ENCODE measurements at regions not wholly inside any gene's neighbourhood (a gene's known extent, or its start where the extent isn't known, plus 50 kb on each side); places are given as distances from the start of the nearest gene placed in this dataset.

DNA sequence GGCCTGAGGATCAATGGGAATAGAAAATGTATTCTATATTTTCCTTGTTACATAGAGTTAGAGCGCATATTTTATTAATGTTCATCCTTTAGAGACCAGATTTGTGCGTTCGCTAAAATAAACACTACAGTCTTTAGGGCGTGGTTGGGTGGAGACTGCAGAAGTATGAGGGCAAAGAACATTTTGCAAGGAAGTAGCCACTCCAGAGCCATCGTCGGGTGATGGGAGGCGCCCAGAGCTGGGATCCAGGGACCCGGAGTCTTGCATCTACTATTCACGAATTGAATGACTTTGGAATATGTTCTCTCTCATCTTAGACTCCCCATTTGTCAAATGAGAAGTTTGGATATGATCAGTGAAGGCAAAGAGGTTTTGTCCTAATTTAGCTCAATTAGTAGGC lies 154.2 kb upstream of the IRX6 start:
- DNase-seq = no peak

DNA sequence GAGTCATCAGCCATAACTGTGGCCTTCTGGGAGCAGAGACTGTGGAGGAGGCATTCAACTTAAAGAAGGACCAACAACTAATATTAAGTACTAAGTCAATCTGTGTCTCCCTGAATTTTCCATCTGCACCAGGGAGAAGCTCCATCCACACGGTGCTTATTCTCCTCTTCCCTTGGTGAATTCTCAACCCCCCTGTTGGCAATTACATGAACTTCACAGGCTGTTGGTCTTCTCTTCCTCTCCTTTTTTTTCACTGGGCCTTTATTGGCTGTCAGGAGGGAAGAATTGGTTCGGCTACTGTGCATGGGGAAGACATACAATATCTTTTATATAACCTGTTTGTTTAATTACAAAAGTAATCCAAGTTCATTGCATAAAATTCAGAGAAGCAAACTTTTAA lies 152.8 kb upstream of the IRX6 start:
- DNase-seq = no peak

DNA sequence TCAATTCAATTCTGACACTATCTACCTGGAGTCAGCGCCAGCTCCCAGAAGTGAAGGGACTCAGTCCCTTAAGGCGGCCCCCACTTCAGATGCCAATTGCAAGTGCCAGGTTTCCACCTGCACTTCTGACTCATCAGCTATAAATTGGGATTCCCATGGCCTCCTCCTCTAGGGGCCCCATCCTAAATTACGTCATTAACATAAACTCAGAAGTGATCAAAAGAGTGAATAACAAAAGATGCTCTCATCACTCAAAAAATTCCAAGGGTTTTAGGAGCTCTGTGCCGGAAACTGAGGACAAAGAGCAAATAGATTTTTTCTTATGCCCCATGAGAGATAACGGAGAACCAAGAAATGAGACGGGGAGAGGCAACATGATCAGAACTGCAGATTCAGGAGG lies 148.6 kb upstream of the IRX6 start:
- no peak for DNase-seq

DNA sequence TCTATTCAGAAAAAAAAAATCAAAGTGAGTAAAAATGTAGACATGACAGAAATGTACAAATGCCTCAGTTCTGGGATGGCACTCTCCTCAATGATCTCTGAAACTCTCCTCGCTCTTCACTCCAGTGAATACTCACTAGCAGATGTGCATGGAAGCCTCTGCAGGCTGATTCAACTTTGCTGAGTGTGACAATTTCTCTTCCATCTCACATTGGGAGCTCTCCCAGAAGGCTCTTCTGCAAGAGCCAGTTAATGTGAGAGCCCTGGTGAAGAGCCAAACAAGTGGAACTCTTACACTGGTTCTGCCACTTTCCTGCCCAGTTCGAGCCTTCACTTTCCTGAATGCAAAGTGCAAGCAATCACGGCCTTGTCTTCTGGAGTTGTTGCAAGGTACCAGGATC lies 147.1 kb upstream of the IRX6 start:
- DNase-seq = no peak

DNA sequence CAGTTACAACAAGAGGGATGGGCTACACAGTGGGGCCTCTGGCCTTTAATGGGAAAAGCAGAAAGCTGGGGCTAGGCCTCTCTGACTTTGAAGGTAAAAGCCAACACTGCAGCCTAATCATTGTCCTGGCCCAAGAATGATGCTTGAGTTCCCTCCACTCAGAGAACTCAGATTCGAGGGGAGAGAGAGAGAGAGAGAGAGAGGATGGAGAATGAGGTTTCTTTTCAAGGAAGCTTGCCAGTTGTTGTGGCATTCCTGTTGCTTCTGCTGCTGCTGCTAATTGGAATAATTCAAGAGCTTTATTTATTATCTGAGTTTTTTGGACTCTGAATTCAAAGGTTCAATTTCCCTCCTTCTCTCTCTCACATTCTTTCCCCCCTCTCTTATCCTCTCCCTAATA lies 144.6 kb upstream of the IRX6 start:
- DNase-seq = no peak

DNA sequence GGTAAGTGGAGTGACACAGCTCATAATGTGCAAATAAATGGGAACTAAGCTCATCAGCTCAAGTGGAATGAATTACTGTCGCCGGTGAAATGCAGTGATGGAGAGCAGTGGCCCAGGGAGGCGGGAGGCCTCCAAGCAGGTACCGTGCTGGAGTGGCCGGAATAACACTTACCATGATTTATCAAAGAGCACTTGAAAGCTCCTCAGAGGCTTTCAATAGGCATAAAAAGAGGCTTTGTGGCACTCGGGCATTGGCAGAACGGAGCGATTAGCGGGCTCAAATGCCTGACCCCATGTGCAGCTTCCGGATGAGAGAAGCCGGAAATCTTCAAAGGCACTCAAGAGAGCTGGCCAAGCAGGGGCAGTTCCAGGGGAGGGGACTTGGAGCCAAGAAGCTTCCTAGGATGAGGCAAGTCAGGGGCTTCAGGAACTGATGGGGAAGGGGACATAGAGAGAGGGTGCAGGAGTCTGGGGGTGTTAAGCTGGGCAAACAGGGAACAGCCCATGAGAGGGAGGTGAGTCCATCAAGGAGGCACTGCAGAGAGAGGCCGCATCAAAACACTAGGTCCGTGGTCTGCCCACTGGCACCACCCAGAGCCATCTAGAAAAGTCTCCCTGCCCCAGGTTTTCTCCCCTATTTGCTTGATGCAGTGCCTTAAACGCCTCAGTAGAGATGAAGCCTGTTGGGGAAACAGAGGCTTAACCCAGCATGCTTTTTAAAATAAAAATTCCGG lies 144.0 kb upstream of the IRX6 start:
- no peak for DNase-seq

DNA sequence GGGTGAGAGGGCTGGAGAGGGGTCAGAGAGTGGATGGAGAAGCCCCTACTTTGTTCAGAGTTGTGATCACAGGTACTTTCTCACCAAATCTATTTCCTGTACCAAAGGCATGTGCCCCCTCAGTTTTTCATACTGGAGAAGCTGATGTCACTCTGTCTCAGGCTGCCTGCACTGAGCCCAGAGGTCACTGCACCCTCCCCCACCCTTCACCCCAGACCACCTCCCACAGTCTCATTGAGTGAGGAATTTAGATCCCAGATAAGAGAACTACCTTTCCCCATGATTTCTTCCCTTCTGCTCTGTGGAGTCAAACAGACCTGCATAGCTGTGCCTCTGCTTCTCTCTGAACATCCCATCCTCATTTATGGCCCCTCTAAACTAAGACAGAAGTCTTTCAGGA lies 140.0 kb upstream of the IRX6 start:
- no peak for DNase-seq

DNA sequence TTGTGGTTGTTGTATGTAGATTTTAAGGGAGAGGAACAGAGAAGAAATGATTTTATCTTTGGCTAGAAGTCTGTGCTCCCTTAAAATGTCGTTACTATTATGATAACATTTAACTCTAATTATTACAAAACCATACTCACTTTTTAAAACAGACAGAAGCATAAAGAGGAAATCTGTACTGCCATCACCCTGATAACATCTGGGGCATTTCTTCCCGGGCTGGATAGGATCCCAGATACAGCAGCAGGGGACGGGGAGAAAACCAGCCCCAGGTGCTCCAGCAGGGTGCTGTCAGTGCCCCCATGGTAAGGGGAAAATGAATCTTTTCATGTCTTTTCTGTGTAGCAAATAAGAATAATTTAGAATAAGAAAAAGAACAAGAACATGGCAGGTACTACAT lies 139.4 kb upstream of the IRX6 start:
- DNase-seq = no peak

DNA sequence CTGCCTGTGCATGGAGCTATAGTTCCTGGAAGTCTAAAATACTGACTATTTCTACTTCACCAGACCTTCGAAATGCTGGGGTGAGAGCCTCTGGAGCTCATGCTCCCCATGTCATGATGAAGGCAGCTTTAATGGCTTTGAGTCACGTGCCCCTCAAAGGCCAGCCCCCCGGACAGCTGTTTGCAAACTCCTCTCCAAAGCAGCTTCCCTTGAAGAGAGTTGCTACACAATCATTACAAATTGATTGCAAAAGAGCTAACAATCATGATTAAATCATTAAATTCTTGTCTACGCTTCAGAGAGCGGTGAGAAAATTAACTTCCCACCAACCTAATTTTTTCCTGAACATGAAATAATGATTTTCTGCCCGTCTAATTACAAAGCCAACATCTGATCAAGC lies 134.8 kb upstream of the IRX6 start:
- DNase-seq = no peak

DNA sequence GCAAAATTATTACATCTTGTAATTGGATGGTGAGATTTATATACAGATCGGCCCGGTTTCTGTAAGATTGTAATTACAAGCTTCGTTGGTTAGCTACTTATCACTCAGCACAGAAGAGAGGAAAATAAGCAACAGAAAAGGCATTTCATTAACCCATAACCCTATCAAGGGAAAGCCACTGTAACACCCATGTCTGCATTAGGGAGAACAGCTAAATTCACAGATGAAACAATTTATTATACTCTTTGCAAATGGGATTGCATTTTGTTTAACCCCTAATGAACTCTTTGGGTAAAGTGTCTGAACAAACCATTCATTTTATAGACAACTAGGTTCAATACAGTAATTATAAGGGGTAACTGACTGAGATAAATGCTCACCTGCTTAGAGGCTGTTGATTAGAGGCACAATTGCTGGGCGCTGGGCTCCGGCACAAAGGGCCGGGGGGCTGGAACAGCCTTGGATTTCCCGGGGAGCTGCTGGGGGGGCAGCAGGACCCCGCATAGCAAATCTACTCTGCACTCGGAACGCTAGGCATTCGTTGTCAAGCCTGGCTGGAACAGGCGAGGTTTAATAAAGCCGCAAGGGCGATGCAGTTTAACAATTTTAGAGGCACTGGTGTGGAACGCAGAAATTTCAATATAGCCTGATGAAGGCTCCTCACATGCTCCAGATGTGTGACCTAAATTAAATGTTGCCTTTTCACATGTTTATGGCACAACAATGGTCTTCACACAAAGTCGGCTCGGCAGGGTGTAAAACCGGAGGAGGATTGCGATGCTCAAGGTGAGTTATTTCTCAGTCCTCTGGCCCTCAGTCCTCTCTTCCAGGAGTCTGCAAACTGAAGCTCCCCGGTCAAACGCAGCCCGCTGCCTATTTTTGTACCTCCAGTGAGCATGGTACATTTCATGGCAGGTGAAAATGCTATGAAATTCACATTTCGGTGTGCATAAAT lies 134.0 kb upstream of the IRX6 start:
- no peak for DNase-seq

DNA sequence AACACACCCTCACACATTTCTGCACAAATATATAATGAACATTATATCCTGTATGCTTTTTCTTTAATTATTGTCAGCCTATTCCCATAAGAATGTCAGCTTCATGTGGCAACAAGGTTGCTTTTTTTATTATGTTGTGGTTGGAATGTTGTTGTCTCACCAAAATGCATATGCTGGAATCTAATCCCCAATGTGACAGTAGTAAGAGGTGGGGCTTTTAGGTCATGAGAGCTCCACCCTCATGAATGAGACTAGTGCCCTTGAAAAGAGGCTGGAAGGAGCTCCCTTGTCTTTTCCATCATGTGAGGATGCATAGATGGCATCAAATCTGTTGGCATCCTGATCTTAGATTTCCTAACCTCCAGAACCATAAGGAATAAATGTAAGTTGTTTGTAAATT lies 131.3 kb upstream of the IRX6 start:
- no peak for DNase-seq

DNA sequence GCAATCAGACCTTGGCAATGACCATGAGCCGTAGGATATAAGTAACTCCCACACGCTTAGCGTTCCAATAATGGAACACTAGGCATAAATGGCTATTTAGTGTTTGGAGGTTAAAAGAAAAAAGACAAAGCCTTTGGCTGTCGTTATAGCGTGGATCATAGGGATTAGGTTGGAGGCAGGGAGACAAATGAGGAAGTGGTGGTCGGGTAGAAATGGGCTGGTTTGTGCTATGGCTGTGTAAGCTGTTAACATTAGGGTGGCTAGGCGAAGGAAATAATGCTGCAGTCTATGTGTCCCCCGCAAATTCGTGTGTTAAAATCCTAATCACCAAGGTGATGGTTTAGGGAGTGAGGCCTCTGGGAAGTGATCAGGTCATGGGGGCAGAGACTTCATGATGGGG lies 120.4 kb upstream of the IRX6 start:
- DNase-seq = no peak

DNA sequence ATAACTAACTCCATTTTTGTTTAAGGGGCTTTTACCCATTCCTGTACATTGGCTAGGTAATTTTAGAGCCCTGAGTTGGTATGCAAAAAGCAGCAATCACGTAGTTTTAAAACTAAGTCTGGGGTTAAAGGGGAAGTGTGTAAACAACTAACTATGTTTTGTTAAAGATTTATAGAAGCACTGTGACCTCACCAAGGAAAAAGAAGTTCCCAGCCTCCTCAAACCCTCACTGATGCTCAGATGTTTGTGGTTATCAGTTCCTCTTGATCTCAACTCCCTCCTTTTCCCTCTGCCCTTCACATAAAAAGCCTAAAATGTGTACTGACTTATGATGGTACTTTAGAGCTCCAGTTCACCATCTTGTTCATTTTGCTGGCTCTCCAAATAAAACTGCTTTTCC lies 119.9 kb upstream of the IRX6 start:
- DNase-seq = no peak

DNA sequence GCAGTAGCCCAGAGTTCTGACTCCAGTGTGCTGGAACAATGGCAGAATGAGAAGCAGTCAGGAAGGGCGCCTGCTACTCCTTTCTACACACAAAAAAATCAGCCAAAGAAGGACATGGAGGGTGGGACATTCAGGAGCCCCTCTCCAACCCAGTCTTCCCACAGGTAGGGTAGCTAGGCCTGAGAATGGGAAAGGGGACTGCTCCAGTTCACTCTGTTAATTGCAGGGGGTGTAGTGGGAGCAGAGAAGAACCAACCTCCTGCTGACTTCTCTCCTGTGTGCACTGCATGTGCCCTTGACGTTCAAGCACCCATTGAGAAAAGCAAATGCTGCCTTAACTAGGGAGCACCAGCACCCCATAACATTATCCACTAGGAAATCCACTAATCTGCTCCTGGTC lies 119.1 kb upstream of the IRX6 start:
- no peak for DNase-seq

DNA sequence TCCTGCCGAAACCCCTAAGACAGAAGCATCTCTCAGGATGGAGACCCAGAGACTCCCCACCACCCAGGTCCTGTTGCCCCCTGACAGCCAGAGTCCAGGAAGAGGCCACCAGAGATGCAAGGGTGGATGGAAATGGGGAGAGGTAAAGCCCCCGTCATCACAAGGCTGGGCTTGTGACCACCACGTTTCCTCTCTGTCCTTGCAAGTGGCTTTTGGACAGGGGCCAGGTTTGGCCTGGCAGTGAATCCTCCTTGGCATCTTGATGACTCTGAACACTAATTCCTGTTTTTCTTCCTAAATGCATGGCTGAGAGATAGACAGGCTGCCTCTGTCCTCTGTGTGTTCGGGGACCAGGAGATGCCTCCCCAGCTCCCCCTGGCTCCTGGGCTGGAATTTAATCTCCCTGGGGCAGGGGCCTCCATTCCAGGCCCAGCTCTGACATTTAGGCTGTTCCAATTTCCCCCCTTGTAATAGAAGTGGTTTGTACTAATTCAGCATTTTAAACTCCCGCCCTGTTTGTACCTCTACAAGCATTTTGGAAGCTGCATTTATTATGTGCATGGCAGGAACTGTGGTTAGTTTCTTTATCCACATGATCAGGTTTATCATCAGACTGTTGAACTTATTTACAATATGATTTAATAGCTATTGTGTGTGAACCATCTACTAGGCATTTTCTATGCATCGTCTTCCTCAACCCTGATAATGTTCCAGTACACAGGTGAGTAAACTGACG lies 116.1 kb upstream of the IRX6 start:
- no peak for DNase-seq

DNA sequence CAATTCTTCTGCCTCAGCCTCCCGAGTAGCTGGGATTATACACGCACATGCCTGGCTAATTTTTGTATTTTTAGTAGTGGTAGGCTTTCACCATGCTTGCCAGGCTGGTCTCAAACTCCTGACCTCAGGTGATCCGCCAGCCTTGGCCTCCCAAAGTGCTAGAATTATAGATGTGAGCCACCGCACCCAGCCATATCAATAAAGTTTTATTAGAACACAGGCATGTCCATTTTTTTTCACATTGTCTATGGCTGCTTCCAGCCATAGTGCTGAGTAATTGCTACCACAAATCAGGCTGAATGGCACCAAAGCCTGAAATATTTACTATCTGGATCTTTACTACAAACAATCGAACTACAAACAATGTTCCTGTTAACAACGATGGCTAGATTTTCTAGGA lies 114.4 kb upstream of the IRX6 start:
- no peak for DNase-seq

DNA sequence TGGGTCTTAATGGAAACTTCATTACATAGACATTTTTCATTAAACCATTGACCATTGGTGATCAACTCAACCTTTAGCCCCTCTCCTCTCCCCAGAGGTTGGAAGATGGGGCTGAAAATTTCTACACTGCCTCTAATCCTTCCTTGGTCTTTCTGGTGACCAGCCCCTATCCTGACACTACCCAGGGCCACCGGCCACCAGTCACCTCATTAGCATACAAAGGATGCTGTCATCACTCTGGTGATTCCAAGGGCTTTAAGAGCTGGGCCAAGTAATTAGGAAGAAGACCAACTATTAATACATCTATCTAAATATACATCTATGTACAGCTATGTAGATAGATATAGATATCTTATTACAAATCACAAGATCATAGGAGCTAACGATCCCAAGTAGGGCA lies 111.2 kb upstream of the IRX6 start:
- DNase-seq = no peak

DNA sequence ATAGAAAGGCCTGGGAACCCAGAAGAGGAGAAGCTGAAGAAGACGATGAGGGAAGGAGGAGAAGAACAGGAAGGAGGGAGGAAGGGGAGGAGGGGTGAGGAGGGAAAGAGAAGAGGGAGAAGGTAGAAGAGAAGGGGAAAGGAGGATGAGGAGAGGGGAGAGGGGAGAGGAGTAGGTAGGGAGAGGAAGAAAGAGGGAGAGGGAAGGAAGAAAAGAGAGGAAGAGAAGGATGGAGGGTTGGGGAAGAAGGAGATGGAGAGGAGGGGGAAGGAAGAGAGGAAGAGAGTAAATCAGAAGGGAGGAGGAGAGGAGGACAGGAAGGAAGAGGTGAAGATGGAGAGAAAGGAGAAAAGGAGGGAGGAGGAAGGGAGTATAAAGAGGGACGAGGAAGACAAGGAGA lies 109.6 kb upstream of the IRX6 start:
- DNase-seq = no peak

DNA sequence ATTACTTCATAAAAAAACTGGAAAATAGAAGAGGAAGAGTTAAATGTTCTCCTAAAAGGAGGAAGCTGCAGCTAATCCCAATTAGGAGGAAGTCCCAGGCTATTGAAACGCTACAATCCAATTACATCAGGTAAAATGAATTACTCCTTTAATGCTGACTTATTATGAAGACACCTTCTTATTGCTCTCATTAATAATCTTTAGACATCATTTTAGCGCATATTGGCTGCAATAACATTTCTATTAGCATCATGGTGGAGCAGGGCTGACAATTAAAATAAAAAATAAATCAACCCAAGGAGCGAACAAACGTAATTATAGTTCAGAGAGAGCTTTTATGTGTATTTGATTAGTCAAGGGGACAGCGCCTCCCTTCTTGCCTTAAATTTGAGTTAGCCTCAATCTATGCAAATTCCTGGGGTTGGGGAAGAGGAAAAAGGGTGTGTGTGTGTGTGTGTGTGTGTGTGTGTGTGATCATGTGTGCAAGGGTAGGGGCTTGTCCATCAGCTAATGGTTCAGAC lies 109.0 kb upstream of the IRX6 start:
- DNase-seq = no peak

DNA sequence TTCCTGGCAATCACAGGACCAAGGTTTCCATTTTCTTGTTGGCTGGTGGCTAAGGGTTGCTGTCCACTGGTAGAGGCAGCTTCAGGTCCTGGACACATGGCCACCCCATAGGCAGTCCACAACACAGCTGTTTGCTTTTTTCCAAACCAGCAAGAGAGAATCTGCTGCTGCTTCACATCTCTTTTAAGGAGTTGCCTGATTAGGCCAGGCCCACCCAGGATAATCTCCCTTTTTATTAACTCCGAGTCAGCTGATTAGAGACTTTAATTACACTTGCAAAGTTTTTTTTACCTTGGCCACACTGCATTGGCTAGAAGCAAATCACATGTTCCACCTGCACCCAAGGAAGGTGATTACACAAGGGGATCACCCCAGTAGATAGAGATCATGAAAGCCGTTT lies 106.6 kb upstream of the IRX6 start:
- no peak for DNase-seq

DNA sequence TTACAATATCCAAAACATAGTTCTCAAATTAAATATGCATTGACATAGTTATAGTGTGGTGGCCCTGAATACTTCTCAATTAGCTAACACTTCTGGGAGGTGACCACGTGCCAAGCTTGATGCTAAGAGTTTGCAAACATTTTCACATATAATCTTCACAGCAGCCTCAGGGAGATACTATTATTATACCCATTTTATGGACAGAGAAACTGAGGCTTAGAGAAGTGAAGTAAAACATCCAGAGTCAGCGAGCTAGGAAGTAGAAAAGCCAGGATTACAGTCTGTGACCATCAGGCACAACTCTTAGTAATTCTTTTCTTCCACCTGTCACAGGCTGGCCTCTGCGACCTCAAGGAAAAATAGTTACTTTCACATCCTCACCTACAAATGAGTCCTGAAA lies 102.2 kb upstream of the IRX6 start:
- no peak for DNase-seq

DNA sequence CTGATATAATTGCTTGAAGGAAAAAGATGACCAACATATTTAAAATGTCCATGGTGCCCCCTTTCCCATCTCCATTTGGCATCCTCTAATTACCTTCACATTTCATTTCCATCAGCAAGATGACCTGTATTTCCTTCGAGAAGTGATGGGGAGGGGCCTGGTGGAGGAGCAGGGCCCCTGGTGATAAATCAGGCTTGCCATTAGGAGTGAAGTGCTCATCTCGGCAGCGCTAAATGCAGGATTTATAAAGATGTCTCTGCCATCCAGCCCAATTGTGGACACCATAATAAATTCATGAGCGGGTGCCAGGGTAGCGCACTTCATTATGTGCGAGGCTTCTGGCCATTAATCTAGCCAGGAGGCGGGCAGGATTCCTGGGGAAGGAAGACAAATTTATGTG lies 101.5 kb upstream of the IRX6 start:
- no peak for DNase-seq

Measured in renal pelvis (tissue), 1 donor.